GM19023 (cell line): ENCODE measurements at regions not wholly inside any gene's neighbourhood (a gene's known extent, or its start where the extent isn't known, plus 50 kb on each side); places are given as distances from the start of the nearest gene placed in this dataset.
A peak's percentile ranks its signal among the peaks of the same experiment; 100 is the strongest.
"Not testable (repeated sequence)": the region's sequence is repeated elsewhere in the genome, so short reads cannot be mapped to it uniquely, and the experiment has no call there.

Source experiments
- ATAC-seq: cut with Tn5 transposase; IDR thresholded peaks from one replicate; pipeline ENCODE4 v1.9.1; 2021; ENCODE audit warnings: mild to moderate bottlenecking, moderate library complexity; ENCODE audit not compliant: unreplicated experiment

DNA sequence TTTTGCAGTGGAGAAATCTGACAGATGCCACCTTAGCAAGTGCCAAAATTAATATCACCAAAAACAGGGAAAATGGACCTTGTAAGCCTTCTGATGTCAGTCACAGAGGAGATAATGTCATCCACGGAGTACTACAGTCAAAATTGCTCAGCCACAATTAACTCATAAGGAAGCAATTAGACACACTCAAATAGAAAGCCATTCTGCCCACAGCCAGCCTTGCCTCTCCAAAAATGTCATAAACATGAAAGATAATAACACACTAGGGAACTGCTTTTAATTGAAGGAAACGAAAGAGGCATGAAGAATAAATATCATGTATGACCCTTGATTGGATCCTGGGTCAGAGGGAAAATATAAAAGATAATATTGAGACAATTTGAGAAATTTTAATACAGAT is 505.6 kb upstream of the API5 start:
- no peak for ATAC-seq

DNA sequence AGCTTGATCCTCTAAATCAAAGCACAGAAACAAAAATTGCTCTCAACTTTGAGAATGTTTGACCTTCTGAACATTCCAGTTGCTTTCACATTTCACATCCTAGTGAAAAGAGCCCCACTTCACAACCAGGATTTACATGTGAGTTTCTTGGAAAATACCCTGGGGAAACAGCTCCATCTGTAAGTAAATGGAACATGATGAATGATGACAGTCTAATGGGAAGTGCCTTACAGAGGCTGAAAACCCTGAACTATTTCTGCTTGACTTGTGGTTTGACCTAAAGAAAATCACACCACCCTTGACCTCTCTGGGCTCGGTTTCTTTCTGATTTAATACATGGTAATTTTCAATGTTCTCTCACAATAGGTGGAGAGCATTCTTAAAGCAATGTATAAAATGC is 499.4 kb upstream of the API5 start:
- no peak for ATAC-seq

DNA sequence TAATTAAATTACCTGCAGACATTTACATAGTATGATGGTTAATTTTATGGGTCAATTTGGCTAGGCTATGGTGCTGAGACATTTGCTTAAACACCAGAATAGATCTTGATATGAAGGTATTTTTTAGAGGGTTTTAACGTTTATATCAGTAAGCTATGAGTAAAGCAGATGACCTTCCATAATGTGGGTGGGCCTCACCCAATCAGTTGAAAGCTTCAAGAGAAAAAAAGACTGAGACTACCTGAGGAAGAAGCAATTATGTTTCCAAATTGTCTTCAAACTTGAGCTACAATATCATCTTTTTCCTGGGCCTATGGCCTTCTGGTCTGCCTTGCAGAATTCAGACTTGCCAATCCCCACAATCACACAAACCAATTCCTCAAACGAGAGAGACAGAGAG is 498.8 kb upstream of the API5 start:
- no peak for ATAC-seq

DNA sequence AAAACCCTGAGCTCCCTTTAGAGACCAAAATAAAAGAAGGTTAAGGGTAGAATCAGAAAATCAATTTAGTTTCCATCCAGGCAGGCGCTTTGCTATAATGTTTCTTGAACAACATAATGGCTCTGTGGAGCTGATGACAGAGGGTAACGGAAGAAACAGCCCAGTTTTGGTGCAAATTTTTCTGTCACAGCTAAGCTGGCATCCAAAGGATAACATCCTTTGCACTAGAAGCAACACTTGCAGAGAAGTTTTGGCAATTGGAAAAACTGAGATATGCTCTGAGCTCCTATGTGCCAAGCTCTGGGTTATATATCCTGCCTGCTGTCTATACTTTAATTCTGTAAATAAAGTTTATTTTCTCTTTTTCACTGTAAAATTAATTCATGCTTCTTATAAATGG is 495.3 kb upstream of the API5 start:
- ATAC-seq, result no peak

DNA sequence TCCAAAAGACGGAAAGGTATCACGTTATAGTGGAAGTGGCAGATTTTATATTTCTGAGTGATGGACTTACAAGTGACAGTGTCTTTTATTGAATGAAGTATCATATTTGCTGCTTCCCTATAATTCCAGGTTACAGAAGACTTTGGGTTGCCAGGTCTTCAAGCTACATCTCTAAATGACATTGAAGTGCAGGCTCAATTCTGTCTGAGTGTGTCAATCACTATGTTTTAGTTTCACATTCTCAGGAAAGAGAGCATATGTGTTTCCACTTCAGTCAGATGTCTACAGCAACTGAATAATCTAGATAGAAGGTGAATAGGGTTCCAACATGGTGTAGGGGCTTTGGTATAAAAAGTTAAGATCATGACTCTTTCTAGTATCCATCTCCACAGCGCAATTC is 492.7 kb upstream of the API5 start:
- ATAC-seq, result no peak

DNA sequence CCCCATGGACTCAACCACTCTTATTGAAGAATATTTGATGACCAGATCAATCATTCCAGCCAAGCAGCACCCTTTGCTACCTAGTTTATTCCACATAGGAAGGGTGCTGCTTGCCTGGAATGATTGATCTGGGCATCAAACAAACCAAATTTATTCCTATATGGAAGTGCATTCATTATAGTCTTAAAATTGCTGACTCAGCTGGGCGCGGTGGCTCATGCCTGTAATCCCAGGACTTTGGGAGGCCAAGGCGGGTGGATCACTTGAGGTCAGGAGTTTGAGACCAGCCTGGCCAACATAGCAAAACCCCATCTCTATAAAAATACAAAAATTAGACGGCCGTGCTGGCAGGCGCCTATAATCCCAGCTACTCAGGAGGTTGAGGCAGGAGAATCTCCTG is 489.6 kb upstream of the API5 start:
- not testable (repeated sequence) for ATAC-seq

DNA sequence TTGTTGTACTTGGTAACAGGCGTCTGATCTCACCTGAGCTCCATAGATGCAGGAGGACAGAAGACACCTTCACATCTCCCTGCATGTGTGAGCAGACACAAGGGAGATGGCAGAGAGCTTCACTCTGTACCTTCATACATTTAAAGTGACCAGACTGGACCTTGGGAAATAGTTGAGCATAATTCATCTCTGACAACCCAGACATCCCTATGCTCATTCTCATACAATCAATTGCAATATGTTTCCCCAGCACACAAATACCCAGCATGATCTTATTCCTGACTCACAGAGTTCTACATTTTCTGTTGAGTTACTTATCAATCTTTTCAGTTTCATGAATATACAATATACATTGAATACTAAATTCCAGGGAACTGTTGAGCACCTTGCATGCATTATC is 488.2 kb upstream of the API5 start:
- no peak for ATAC-seq

DNA sequence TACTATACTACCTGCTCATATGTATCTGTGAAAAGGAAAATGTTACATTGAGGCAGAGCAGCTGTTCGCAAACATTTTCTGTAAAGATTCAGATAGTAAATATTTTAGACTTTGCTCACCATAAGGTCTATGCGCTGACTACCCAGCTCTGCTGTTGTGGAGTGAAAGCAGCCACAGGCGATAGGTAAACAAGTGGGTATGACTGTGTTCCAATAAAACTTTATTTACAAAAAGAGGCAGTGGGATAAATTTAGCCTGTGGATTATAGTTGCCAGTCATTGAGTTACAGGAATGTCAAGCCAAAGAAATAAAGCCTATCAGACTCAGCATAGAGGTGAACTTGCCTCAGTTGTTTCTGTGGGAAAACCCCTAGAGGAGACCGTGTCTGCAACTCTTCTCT is 487.7 kb upstream of the API5 start:
- no peak for ATAC-seq

DNA sequence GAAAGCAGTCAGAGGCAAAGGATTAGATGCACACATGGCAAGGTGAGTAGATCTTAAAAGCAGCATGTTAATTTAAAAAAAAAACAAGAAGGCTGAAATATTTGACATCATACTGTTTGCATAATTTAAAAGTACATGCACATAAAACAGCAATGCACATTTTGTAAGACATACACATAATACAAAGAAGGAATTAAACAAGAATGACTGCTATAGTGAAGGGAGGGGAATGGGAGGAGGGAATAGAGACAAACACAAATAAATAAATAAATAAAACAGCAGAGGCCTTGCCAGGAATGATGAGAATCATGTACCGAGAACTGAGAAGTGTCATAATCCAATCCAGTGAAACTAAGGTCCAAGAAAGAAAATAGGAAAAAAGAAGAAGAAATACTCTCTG is 486.2 kb upstream of the API5 start:
- no peak for ATAC-seq

DNA sequence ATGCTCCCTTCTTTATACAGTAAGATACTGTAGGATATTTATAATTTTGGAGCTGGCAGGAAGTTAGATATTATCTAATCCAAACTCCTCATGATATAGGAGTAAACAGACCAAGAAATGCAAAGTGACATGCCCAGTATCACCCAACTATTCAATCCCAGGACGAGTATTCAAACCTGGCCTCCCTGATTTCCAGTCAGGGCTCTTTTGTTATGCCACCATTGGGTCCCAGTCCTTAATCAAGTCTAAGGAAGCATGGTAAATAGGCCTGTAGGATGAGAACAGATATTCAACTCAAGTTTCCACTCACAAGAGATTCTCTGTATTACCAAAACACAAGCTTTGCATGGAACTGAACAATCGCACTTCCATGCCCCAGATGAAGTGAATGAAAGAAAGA is 484.0 kb upstream of the API5 start:
- no peak for ATAC-seq

DNA sequence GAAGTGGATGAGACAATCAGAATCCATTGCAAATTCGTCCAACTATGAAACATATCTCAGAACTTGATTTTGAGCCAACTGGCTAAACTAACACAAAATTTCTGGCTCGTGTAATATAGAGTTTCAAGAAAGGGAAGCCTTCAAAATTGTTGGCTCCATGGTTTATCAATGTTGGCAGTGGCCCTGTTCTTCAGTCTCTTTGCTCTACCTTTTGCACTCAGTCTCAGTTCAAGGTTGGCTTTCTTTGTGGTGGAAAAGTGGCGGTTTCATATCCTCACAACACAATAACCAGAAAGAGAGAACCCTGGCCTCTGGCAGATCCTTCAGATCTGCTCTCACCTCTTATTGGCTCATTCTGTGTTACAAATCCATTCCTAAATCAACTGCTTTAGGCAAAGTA is 473.8 kb upstream of the API5 start:
- no peak for ATAC-seq

DNA sequence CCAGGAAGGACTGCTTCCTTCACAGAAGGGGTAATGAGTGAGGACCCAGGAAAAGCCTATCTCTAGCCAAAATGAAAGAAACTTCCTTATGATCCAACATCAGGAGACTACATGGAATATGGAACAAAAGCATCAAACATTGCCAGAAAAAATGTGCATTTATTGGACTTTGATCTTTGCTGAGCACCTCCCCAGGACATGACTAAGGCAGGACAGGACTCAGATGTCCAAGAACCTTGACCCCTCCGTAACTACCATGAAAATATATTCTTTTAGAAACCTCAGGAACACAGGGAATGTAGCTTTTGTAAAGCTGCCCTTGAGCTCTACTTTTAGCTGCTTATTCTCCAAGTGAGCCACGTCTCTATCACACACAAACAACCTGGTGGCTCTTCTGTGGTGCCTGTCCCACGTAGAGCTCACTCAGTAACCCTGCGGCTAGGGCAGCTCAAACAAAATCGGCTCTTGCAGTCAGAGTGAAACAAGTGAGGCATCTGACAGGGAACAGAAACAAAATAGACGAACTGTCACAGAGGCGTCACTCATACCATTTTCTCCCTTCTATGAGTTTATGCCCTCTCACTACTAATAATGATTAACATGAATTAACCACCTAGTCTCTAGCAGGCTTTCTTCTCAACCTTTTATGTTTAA is 471.5 kb upstream of the API5 start:
- ATAC-seq, result peak; percentile 87

DNA sequence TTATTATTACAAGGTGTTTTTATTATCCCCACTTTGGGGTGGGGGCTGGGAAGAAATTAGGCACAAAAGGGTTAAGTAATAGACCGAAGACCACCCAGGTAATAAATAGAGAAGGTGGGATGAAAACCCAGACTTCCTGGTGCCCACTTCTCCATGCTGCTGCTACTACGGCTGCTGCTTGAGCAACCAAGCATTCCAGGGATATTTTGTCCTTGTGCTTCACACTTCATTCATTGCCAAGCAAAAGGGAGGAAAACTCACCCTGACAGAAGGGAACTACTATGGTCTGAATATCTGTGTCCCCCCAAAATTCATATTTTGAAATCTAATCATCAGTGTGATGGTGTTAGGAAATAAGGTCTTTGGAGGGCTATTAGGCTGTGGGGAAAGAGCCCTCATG is 470.9 kb upstream of the API5 start:
- no peak for ATAC-seq

DNA sequence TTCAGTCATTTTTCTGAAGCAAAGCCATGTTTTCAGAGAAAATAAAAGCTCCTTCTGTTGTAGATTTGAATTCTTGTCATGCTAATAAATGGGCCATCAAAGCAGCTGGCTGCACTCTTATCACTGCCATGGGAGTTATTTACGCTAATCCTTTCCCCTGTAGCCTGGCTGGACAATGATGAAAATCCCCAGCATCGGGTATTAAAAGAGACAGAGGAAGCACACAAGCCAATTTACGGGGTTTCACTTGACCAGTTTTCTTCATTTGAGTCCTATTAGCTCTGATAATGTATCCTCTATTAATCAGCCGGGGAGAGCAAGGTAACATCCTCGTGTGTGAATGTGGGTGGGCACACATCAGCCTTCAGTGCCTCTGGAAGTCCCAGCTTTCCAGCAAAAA is 470.2 kb upstream of the API5 start:
- ATAC-seq, result no peak

DNA sequence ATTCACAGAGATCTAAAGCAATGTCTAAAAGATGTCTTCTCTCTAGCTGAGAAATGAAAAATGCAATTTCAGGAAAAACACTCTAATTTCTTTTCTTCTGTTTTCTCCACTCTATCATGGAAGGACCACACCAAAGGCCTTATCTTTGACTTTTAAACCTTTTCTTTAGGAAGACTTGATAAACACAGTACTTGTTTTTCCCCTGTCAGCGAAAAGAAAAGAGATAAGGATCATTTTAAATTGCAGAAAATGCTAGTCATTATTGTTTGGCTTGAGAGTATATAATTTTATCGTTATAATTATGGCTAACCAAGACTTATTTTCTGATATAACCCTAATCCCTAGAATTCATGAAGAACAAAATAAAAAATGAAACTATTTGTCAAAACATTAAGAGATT is 462.4 kb upstream of the API5 start:
- ATAC-seq, result no peak

DNA sequence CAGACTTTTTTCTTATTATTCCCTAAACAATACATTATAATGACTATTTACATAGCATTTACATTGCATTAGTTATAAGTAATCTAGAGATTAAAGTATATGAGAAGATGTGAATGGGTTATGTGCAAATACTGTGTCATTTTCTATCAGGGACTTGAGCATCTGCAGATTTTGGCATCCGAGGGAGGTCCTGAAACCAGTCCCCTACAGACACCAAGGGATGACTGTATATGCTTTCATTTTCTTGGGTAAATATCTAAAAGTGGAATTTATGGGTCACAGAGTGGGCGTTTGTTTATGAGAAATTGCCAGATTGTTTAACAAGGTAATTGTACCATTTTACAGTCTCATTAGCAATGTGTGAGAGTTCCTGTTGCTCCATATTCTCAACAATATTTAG is 454.5 kb upstream of the API5 start:
- no peak for ATAC-seq

DNA sequence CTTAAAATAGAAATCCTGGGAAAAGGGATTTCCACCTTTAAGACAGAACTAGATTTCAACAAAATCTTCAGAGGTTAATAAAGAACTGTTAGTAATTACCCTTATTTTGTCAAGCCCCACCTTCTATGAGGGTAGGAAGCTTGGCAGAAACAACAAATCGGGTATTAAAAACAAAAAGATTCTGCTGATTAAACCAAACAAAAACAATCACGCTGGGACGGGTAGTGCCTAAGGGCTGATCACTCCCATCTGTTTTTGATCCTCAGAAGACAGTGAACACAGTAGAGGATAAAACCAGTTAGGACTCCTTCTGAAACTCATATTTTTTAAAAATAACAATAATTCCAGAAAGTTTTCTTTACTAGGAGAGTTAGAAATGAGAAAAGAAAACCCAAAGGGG is 441.3 kb upstream of the API5 start:
- ATAC-seq, result no peak

DNA sequence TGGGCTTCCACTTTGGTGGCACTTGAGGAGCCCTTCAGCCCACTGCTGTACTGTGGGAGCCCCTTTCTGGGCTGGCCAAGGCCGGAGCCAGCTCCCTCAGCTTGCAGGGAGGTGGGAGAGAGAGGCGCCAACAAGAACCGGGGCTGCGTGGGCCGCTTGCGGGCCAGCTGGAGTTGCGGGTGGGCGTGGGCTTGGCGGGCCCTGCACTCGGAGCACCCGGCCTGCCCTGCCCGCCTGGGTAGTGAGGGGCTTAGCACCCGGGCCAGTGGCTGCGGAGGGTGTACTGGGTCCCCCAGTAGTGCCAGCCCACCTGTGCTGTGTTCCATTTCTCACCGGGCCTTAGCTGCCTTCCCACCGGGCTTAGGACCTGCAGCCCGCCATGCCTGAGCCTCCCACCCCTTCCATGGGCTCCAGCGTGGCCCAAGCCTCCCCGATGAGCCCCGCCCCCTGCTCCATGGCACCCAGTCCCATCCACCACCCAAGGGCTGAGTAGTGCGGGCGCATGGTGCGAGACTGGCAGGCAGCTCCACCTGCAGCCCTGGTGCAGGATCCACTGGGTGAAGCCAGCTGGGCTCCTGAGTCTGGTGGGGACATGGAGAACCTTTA is 437.9 kb upstream of the API5 start:
- ATAC-seq, result not testable (repeated sequence)

DNA sequence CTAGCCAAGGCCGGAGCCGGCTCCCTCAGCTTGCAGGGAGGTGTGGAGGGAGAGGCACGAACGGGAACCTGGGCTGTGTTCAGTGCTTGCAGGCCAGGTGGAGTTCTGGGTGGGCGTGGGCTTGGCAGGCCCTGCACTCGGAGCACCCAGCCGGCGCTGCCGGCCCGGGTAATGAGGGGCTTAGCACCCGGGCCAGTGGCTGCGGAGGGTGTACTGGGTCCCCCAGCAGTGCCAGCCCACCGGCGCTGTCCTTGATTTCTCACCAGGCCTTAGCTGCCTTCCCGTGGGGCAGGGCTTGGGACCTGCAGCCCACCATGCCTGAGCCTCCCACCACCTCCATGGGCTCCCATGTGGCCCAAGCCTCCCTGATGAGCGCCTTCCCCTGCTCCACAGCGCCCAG is 430.5 kb upstream of the API5 start:
- not testable (repeated sequence) for ATAC-seq

DNA sequence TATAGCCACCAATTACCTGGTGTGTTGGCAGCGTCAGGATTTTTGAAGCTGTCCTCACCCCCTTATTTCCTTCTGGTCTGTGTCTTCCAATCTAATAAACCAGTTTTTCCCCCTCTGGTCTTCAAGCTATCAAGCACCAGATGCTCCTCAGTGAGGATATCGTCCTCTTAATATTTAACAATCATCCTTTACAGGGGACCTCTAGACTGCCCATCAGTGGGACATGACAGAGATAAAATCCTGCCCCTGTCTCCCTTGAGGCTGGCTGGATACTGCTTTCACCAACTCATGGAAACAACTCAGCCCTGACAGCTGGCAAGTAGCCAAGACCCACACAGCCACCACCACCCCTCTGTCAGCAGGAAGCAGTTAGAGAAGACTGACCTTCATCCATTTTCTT is 421.0 kb upstream of the API5 start:
- no peak for ATAC-seq

DNA sequence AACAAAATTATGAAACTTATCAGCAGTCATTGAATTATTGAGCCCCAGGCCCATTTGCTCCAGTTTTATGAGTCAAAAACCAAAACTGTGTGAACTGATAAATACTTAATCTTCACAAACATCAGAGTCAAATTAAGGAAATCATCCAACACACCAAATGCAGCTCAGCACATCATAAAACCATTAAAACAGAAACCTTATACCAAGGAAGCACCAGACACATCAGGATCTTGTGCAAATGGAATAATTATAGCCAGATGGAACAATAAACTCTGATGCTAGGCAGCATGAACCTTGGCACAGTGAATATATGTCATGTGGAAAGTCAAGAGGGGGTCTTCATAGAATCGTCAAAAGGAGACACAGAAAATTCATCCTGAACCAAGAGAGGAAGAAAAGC is 410.7 kb upstream of the API5 start:
- no peak for ATAC-seq

DNA sequence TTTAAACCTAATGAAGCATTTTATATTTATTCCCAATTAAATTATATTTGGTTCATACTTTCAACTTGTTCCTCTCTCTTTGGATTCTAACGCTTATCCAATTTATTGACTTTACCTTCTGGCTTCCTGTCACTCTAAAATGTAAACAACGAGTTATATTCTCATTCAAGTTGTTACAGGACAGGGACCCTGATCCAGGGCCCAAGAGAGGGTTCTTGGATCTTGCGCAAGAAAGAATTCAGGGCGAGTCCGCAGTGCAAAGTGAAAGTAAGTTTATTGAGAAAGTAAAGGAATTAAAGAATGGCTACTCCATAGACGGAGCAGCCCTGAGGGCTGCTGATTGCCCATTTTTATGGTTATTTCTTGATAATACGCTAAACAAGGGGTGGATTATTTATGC is 405.6 kb upstream of the API5 start:
- ATAC-seq, result no peak

DNA sequence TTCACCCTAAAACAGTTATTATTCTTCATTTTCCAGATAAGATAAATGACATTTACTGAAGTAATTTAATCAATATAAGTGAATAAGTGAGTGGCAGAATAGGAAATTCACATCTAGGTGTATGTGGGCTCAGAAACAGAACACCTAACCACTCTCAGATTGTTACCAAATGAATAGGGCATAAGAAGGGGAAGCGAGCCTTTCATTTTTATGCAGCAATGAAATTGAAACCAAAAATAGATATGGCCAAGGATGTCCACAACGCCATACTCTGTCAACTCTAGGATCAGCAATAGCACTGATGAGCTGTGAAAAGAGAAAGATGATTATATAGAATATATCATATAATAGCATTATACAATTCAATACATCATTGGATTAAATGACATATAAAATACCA is 398.1 kb upstream of the API5 start:
- ATAC-seq, result no peak
